ENCODE measurements at regions not wholly inside any gene's neighbourhood (a gene's known extent, or its start where the extent isn't known, plus 50 kb on each side); places are given as distances from the start of the nearest gene placed in this dataset.

GRCh38 chr18:64401268-64402060 is 252.6 kb upstream of the LINC00305 start:
- TF ChIP-seq, protein P1, sequence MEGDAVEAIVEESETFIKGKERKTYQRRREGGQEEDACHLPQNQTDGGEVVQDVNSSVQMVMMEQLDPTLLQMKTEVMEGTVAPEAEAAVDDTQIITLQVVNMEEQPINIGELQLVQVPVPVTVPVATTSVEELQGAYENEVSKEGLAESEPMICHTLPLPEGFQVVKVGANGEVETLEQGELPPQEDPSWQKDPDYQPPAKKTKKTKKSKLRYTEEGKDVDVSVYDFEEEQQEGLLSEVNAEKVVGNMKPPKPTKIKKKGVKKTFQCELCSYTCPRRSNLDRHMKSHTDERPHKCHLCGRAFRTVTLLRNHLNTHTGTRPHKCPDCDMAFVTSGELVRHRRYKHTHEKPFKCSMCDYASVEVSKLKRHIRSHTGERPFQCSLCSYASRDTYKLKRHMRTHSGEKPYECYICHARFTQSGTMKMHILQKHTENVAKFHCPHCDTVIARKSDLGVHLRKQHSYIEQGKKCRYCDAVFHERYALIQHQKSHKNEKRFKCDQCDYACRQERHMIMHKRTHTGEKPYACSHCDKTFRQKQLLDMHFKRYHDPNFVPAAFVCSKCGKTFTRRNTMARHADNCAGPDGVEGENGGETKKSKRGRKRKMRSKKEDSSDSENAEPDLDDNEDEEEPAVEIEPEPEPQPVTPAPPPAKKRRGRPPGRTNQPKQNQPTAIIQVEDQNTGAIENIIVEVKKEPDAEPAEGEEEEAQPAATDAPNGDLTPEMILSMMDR (IDR thresholded peaks at IDR 0.05) = no peak
- H3K27ac Mint-ChIP-seq = no peak overlapping the region
- no peak for DNase-seq
- peaks cover 1% of the 10 kb centered on the region; the same call in 1 of the 2 replicates for H3K27me3 Mint-ChIP-seq (ENCODE audit: insufficient read depth)
- H3K36me3 Mint-ChIP-seq (ENCODE audit: low read depth) = no peaks in the 10 kb centered on the region; the same call in 1 of the 2 replicates
- no peak overlapping the region for H3K4me3 Mint-ChIP-seq
- peaks cover 16% of the 10 kb centered on the region for H3K9me3 Mint-ChIP-seq
- H3K4me1 Mint-ChIP-seq (ENCODE audit: low read depth) = no peaks in the 10 kb centered on the region

DNA sequence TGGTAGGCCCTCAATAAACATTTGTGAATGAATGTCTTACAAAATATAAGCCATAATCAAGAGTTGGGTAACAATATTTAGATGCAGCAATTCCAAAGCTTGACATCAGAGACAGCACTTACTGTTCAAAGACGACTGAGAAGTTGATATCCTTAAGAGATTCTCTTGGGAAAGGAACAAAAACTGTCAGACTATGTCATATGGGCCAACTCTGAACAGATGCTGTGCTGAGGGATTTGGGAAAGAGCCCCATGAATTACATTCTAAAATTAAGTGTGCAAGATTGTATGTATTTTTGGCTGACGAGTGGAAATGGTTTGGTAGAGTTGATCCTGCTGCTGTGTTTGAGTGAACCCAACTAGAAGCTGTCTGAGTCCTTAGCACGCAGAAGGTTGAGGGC is 250.7 kb upstream of the LINC00305 start:
- Mint-ChIP-seq H3K4me1 (ENCODE audit: low read depth) (no peaks in the 10 kb centered on the region), H3K36me3 (ENCODE audit: low read depth) (no peaks in the 10 kb centered on the region; the same call in 1 of the 2 replicates), H3K27ac (no peak overlapping the region), H3K4me3 (no peak overlapping the region), H3K27me3 (ENCODE audit: insufficient read depth) (peaks cover 1% of the 10 kb centered on the region; the same call in 1 of the 2 replicates), H3K9me3 (peaks cover 24% of the 10 kb centered on the region)
- DNase-seq = no peak
- TF ChIP-seq, protein P1 (IDR thresholded peaks at IDR 0.05) = no peak

- Mint-ChIP-seq H3K9me3 (peaks cover 26% of the 10 kb centered on the region), H3K4me3 (no peak overlapping the region), H3K4me1 (ENCODE audit: low read depth) (no peaks in the 10 kb centered on the region), H3K27me3 (ENCODE audit: insufficient read depth) (peaks cover 1% of the 10 kb centered on the region; the same call in 1 of the 2 replicates), H3K27ac (no peak overlapping the region), H3K36me3 (ENCODE audit: low read depth) (no peaks in the 10 kb centered on the region; the same call in 1 of the 2 replicates)
- DNase-seq = no peak
- TF ChIP-seq, protein P1 (IDR thresholded peaks at IDR 0.05) = no peak
Measured at GRCh38 chr18:64398320-64398719, 249.4 kb upstream of the LINC00305 start.

GRCh38 chr18:64392202-64392601 is 243.3 kb upstream of the LINC00305 start:
- DNase-seq = no peak
- no peaks in the 10 kb centered on the region for H3K4me1 Mint-ChIP-seq (ENCODE audit: low read depth)
- peaks cover 40% of the 10 kb centered on the region for H3K9me3 Mint-ChIP-seq
- no peak overlapping the region for H3K4me3 Mint-ChIP-seq
- no peak overlapping the region for H3K27ac Mint-ChIP-seq
- no peaks in the 10 kb centered on the region for H3K27me3 Mint-ChIP-seq (ENCODE audit: insufficient read depth)
- peaks cover 6% of the 10 kb centered on the region; the same call in 1 of the 2 replicates for H3K36me3 Mint-ChIP-seq (ENCODE audit: low read depth)
- TF ChIP-seq, protein P1 (IDR thresholded peaks at IDR 0.05) = no peak

DNA sequence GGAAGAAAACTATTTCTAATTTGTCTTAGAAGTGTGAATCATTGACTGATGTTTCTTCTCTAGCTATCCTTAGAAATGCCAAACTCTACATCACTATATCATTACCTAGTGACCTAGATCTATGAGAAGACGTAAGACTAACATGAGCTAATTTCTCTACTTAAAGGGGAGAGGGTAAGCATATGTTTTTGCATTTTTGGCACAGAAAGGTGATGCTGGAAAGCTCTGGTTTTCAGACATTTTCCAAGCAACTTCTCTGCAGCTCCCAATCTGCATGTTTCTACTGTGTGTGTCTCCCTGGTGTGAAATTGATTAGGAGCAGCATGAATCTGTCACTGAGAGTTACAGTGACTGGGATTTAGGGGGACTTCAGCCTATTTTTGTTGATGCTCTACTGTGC is 235.2 kb upstream of the LINC00305 start:
- peaks cover 46% of the 10 kb centered on the region for H3K9me3 Mint-ChIP-seq
- H3K27me3 Mint-ChIP-seq (ENCODE audit: insufficient read depth) = no peaks in the 10 kb centered on the region
- H3K27ac Mint-ChIP-seq = no peak overlapping the region
- no peaks in the 10 kb centered on the region for H3K4me1 Mint-ChIP-seq (ENCODE audit: low read depth)
- no peaks in the 10 kb centered on the region for H3K36me3 Mint-ChIP-seq (ENCODE audit: low read depth)
- no peak overlapping the region for H3K4me3 Mint-ChIP-seq
- TF ChIP-seq, protein P1 (IDR thresholded peaks at IDR 0.05) = no peak
- no peak for DNase-seq
